HG03064 (cell line): ENCODE measurements at regions not wholly inside any gene's neighbourhood (a gene's known extent, or its start where the extent isn't known, plus 50 kb on each side); places are given as distances from the start of the nearest gene placed in this dataset.
"Not testable (repeated sequence)": the region's sequence is repeated elsewhere in the genome, so short reads cannot be mapped to it uniquely, and the experiment has no call there.

ENCODE experiments used
- ATAC-seq: cut with Tn5 transposase; IDR thresholded peaks from one replicate; pipeline ENCODE4 v1.9.1; 2021; ENCODE audit warnings: low read depth; ENCODE audit not compliant: unreplicated experiment

DNA sequence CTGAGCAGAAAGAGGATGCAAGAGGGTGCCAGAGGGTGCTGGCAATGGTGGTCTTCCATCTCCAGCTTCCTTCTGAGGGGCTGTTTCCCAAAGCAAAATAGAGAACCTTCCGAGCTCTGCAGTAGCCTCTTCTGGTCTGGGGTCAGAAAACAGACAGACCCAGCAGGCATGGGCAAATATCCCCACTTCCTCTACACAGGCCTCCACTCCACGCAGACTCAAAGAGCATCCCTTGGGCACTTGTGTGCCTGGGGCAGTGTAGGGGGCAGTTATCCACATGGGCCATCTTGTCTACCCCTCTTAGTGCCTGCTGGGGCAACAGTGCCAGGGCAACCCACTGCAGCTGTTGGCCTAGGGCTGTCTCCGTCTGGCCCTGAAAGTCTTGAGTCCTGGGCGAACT is 231.9 kb downstream of the TTC8 start:
- ATAC-seq: no peak

DNA sequence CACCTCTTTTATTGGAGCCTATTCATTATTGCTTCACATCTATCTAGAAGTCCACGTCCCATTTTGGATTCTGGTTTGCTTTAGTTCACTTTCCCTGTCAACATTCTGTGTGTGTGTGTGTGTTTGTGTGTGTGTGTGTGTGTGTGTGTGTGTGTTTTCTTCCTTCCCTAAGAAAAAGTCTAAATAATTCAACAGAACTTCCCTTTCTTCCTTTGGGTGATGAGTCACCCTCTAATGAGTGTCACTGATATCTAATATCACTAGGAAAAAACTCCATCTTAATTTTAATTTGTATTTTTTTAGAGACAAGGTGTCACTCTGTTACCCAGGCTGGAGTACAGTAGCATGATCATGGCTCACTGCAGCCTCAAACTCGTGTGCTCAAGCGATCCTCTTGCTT is 234.2 kb downstream of the TTC8 start:
- ATAC-seq: no peak

DNA sequence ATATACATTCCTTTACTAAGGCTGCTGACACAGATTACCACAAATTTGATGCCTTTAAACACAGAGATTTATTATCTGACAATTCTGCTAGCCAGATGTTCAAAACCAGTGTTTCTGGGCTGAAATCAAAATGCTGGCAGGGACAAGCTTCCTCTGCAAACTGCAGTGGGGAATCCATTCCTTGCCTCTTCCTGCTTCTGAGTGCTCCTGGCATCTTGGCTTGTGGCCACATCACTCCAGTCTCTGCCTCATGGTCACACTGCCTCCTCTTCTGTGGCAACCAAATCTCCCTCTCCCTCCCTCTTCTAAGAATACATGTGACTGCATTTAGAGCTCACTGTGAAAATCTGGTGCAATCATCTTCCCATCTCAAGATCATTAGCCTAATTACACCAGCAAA is 235.7 kb downstream of the TTC8 start:
- ATAC-seq: no peak

DNA sequence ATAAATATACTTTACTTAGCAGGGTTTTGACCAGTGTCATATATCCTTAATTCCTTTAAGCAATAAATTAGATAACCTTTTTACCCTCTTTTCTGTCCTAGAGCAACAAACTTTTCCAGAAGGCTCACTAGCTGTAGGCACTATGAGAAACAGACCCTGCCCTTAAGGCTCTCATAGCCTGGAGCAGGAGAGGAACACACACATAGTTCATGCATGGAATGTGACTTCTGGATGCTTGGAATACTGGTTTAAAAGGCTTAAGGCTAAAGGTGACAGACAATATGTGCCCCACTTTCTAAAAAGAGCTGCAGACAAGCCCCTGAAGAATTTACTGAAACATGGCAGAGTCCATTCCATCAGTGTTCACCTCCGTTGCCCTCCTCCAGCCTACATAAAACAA is 237.2 kb downstream of the TTC8 start:
- no peak for ATAC-seq

DNA sequence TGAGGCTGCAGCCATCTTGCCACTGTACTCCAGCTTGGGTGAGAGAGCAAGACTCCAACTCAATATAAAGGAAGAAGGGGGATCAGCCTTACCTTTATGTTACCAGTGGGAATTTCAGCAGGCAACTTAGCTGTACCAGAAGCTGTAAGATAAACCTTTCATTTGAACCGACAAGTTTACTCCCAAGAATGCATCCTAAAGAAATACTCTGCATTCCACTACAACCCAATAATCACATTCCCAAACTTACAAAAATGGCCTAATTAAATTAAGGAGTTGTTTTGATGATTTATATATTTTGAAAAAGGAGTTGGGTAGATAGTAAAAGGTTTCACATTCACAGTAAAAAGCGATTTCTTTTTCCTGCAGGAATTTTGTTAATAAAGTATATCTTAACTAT is 241.4 kb downstream of the TTC8 start:
- ATAC-seq: no peak

DNA sequence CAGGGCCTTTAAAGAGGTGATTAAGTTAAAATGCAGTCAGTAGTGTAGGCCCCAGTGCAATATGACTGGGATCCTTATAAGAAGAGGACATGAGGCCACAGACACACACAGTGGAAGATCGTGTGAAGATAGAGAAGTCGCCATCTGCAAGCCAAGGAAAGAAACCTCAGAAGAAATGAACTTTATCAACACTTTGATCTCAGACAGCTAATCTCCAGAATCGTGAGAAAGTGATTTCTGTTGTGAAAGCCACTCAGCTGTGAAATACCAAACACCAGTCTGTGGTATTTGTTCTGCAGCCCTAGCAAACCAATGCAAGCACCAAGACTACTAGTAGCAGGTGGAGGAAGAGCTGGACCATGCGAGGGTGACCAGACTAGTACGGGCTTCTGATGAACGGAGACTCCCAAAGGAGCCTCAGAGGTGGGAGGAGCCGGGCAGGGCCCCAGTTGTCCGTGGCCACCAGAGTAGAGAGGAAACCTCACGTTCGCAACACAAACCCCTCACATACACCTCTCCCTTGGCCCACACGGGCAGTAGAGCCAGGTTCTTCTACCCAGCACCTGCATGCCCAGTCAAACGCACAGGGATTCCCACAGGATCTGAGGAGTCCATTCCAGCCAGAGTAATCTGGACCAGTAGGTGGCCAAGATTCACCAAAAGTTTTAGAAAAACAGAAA is 243.0 kb downstream of the TTC8 start:
- ATAC-seq: no peak

DNA sequence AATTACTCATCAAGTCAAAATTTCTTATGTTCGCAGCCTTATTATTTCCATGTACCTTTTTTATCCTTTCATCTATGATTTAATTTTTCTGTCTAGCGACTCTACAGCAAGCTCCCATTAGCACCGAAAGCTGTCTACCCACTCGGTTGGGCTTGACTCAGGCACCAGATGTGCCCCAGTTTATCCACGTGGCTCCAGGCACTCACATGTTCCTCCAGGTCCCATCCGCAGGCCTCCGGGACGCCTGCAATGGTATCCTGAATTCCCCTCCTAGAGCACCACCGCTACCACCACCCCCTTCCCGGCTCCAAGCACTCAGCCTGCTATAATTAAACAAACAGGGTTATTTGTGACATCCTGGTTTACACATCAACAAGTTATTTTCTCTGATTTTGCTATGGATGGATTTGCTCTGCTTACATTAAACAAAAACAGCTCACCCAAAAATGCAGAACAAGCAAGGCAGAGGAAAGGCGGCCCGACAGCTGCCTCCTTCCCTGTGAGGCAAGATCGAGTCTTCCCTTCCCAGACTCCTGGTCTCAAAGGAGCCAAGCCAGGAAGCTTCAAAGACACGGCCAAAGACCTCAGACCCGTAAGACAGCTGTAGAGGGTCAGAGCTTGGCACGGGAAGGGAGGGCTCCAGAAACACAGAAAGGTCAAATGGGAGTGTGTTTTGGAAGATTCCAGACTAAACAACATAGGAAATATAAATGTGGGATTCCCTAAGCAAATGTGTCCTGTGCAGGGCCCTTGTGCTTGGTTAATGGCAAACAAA is 253.8 kb downstream of the TTC8 start:
- no peak for ATAC-seq

DNA sequence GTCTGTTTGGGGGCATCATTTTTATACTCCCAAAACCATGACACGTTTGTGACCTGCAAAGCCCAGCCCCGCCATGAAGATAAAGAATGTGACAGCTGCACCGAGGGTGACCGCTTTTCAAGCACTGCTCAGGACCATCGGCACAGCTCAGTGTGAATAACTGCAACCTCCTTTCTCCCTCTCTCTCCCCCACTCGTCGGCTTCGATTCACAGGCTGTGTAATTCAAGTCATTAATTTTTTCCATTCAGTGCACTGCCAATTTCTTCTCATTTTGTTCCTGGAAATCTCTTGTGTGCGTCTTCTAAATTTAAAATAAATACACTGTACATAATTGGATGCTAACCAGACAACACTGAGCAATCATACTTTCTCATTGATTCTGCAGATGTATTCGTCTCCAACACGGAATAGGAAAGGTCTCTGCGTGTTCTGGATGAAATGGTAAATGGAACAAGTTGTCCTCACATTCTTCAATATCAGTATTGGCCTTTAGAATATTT is 260.8 kb downstream of the TTC8 start:
- ATAC-seq: no peak

DNA sequence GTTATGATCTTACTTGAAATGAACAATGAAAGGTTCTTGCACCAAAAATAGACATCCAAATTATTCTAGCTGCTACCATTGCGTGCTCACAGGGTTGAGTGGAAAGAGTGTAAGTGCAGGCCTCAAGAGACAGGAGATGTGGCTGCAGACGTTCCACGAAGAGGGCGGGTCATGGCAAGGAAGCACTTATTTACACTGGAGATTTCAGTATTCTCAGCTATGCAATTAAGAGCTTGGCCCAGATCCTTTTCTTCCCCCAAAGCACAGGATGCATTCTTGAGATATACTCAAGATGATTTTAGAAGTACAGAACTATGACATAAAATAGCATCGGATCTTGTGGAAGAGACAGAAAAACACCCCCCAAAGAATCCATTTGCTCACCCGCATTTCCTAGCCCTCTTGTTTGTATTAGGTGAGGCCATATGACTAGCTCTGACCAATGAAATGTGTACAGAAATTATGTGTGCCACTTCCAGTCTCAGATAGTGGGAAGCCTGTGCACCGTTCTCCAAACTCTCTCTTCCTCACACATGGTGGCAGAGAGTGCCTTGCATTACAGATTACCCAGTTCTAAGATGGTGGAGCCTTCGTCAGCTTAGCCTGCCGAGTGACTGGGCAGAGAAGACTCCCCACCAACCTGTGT is 261.4 kb downstream of the TTC8 start:
- ATAC-seq: no peak

DNA sequence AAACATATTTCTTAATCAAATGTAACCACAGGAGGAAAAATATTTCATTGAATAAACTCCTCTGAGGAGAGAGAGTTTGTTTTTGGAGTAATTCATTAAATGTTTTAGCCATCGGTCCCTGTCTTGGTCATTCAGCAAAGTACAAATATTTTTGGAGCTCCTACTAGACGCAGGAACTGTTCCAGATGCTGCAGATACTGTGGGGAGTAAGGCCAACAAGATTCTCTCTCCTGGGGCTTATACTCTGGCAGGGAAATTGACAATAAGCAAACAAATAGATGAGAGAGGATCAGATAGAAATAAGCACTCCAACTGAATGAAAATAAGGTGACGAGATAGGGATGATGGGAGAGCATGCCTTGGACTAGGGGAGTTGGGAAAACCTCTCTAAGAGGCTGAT is 264.1 kb downstream of the TTC8 start:
- no peak for ATAC-seq

DNA sequence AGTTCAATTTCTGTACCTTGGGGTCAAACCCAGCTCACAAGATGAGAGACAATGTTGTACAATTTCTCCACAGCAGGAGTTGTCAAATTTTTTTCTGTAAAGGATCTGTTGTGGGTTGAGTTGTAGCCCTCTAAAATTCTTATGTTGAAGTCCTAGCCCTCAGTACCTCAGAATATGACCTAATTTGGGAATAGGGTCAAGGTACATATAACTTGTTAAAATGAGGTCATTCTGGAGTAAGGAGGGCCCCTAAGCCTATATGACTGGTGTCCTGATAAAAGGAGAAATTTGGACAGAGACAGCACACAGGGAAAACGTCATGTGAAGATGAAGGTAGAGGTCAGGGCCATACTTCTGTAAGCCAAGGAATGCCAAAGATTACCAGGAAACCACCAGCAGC is 264.9 kb downstream of the TTC8 start:
- ATAC-seq: no peak

DNA sequence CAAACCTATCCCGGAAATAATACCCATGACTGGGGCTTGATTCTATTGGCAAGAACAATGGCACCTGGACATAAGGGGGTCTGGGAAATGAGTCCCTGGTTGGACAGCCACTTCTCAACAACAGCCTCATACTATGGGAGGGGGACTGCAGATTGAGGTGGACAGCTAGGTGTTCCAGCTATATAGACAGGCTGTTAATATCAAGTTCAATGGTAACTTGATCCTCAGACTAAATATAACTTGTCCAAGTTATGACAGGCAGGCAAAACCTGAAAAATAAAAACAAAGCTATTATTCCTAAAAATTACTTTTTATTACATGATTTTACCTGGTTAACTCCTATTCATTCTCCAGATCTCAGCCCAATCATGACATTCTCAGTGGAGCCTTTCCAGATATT is 267.3 kb downstream of the TTC8 start:
- no peak for ATAC-seq

DNA sequence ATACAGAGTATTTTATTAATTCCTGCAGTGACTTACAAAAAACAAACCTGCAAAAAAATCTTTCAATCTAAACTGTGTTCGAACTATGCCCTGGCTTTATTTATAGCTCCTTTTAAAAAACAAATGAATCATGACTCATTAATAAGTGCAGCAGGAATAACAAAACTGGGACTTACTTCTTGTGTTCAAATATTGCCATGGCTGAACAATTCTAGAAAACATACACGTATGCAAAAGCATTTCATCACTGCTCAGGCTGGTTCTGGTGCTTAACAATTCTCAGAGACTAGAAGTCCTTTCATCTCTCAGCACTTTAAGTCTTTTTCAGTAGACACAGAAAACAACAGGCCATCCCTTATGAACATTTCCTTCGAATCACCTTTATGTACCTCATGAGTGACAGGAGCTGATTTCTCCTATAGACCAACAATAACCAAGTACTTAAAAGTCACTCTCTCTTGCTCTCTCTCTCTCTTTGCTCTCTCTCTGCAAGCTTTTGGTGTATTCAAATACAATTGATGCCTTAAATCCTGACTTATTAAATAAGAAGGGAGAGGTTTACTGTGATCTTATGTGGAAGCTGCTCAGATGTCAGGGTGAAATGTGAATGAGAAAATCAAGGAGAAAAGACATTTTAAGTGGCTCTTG is 268.8 kb downstream of the TTC8 start:
- ATAC-seq: no peak

DNA sequence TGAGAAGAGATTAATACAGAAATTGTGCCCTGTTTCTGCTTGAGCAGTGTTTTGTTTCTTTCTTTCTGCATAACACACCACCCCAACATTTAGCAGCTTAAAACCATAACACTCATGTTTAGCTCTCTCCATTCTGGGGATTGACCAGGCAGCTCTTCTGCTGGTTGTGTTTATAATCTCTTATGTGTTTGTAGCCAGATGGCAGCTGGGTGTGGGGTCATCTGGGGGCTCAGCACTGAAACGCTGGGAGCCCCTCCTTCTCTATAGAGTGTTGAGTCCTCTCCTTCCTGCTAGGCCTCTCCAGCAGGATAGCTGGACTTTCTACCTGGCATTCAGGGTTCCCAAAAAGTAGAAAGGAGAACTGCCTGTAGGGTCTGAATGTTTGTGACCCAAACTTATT is 270.6 kb downstream of the TTC8 start:
- ATAC-seq: no peak

DNA sequence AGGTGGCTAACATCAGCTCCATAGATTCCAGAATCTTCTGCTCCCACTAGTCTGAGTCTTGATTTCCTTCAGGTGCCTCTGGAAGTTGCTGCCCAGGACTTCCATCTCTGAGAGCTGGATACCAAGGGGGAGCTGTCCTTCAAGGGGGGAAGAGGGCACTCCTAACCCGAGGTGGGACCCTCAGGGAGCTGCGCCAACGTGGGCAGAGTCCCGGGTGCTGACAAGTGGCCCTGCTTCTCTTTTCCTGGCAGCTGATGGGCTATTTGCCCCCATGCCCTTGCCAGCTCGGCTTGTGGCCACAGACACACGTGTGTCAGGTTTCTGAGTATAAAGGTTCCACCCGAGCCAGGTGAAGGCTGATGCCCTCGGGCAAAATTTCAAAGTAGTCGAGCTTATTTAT is 272.5 kb downstream of the TTC8 start:
- ATAC-seq: no peak

DNA sequence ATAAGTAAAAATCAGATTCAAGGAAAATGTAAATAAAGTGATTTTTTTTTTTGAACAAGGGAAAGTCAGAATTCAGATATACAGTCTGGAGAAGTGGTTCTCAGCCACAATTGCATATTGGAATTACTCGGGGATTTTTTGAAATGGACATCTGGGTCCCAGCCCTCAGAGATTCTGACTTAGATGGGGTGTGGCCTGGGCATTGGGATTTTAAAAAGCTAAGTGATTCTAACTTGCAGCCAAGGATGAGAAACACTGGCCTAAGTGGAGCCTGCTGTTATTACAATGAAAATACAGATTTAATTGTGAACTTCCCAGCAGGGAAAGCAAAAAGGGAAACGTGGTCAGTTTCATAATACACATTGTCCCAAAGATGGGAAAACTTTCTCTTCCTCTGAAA is 273.8 kb downstream of the TTC8 start:
- no peak for ATAC-seq

DNA sequence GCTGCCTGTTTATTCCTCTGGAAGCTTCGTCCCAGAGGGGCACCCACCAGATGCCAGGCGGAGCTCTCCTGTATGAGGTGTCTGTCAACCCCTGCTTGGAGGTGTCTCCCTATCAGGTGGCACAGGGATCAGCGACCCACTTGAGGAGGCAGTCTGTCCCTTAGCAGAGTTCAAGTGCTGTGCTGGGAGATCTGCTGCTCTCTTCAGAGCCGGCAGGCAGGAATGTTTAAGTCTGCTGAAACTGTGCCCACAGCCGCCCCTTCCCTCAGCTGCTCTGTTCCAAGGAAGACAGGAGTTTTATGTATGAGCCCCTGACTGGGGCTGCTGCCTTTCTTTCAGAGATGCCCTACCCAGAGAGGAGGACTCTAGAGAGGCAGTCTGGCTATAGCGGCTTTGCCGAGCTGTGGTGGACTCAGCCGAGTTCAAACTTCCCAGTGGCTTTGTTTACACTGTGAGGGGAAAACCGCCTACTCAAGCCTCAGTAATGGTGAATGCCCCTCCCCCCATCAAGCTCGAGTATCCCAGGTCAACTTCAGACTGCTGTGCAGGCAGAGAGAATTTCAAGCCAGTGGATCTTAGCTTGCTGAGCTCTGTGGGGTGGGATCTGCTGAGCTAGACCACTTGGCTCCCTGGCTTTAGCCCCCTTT is 279.8 kb downstream of the TTC8 start:
- ATAC-seq: not testable (repeated sequence)

DNA sequence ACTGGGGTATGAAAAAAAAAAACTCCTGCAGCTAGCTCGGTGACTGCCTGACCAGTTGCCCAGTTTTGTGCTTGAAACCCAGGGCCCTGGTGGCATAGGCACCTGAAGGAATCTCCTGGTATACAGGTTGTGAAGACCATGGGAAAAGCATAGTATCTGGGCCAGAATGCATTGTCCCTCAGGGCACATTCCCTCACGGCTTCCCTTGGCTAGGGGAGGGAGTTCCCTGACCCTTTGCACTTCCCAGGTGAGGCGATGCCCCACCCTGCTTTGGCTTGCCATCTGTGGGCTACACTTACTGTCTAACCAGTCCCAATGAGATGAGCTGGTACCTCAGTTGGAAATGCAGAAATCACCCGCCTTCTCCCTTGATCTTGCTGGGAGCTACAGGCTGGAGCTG is 280.4 kb downstream of the TTC8 start:
- ATAC-seq: not testable (repeated sequence)
